A673 (cell line): ENCODE measurements at regions not wholly inside any gene's neighbourhood (a gene's known extent, or its start where the extent isn't known, plus 50 kb on each side); places are given as distances from the start of the nearest gene placed in this dataset.

Source experiments
- EZH2 ChIP-seq: fragments of 200-600 bp; sonication (generic); IDR thresholded peaks from 2 replicates; pipeline ENCODE4 v1.6.1; 2017; ENCODE audit warnings: borderline replicate concordance, low read depth, mild to moderate bottlenecking, mixed read lengths, antibody characterized with exemption, low read length; ENCODE audit not compliant: poor library complexity, severe bottlenecking
- TF ChIP-seq, protein P1 (sequence below): fragments of 300-800, 200-600 bp; sonication (generic); conservative IDR thresholded peaks from 2 replicates; pipeline ENCODE4 v1.5.1; 2017; ENCODE audit warnings: low read depth, mild to moderate bottlenecking, antibody characterized with exemption, low read length, moderate library complexity, mixed read lengths

DNA sequence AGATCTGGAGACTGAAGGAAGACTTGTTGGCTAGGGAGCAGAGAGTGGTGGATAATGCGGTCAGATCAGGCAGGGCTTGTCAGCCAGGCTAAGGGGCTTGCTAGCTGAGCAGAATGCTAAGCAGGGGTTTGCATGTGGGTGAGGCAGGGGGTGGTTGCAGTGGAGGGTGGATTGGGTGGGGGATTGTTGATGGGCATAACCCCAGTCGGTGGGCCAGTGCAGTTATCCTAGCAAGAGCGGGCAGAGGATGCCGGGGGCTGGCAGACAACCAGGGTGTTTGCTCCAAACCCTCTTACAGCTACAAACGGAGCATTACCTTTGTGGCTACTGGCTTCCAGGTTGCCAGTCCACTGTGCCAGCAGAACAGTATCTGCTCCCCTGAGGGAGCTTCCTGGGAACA is 131.5 kb upstream of the LGALSL start:
- TF ChIP-seq, protein P1, sequence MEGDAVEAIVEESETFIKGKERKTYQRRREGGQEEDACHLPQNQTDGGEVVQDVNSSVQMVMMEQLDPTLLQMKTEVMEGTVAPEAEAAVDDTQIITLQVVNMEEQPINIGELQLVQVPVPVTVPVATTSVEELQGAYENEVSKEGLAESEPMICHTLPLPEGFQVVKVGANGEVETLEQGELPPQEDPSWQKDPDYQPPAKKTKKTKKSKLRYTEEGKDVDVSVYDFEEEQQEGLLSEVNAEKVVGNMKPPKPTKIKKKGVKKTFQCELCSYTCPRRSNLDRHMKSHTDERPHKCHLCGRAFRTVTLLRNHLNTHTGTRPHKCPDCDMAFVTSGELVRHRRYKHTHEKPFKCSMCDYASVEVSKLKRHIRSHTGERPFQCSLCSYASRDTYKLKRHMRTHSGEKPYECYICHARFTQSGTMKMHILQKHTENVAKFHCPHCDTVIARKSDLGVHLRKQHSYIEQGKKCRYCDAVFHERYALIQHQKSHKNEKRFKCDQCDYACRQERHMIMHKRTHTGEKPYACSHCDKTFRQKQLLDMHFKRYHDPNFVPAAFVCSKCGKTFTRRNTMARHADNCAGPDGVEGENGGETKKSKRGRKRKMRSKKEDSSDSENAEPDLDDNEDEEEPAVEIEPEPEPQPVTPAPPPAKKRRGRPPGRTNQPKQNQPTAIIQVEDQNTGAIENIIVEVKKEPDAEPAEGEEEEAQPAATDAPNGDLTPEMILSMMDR, result no peak
- no peak for TF ChIP-seq EZH2
